GM13976 (cell line): ENCODE measurements at regions not wholly inside any gene's neighbourhood (a gene's known extent, or its start where the extent isn't known, plus 50 kb on each side); places are given as distances from the start of the nearest gene placed in this dataset.
A peak's percentile ranks its signal among the peaks of the same experiment; 100 is the strongest.

Experiments
- DNase-seq: peaks from one replicate; pipeline ENCODE4 v3.0.0; 2012; ENCODE audit warnings: low spot score
- CTCF ChIP-seq: IDR thresholded peaks from 2 replicates; pipeline ENCODE4 v1.5.1; 2012; ENCODE audit warnings: borderline replicate concordance, mild to moderate bottlenecking; ENCODE audit not compliant: insufficient read depth; ENCODE audit errors: extremely low read depth, missing control alignments, control extremely low read depth
- in situ Hi-C: fragments of 300-500 bp; cut with MboI; formaldehyde crosslinking; loops from one replicate; pipeline ENCODE4 v1.12.0; 2022; ENCODE audit warnings: low sequenced_read_pairs, mixed read lengths, inconsistent platforms; ENCODE audit not compliant: unreplicated experiment

GRCh38 chr6:134642279-134642678 is 307.6 kb downstream of the ALDH8A1 start:
- in situ Hi-C loops: loop anchor here (10.0 kb wide), 1 partner anchor 477 kb away; no protein-coding TSS in a partner anchor
- DNase-seq: no peak
- no peak for TF ChIP-seq CTCF

GRCh38 chr6:134640975-134641429 is 308.9 kb downstream of the ALDH8A1 start:
- peak; percentile 93 for TF ChIP-seq CTCF
- in situ Hi-C loops: loop anchor here (10.0 kb wide), 1 partner anchor 476 kb away; no protein-coding TSS in a partner anchor
- DNase-seq: peak; percentile 55

DNA sequence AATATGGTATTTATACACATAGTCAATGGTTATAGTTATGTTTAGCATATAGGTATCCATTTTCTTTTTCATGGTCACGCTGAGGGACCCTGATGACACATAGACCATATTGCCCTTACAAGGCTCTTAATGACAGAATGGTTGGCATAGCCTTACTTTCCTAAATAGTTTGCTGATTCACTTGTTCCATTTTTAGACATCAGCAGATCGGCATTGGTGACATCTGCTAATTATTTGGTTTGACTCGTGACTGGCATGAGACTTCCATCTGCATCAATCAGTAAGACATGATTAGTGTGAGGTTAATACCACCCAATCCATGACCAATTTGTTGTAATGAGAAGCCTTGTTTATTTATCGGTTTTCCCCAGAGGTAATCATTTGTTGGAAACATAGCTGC is 309.7 kb downstream of the ALDH8A1 start:
- in situ Hi-C loops: loop anchor here (10.0 kb wide), 1 partner anchor 475 kb away; no protein-coding TSS in a partner anchor
- DNase-seq: no peak
- TF ChIP-seq CTCF: no peak

- no peak for TF ChIP-seq CTCF
- DNase-seq: no peak
- in situ Hi-C loops: loop anchor here (10.0 kb wide), 1 partner anchor 247 kb away; no protein-coding TSS in a partner anchor
These were observed 312.0 kb downstream of the ALDH8A1 start for GRCh38 chr6:134637847-134638437.

DNA sequence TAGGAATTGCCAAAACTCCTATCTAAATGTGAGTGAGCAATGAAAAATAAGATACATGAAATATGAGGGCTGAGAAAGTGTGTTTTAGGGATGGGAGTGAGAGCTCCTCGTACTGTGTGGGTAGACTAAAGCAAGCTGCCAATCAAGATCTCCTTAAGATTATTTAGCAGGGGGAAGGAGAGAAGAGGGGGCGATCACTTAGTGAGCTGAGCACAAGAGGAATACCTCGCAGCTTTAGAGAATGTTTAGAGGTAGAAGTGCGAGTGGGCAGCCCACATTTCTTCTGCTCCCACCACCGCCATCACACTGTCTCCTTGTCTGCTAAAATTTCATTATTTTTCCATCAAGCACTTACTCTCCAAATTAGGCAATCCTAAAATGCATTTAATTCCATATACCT is 312.6 kb downstream of the ALDH8A1 start:
- no peak for TF ChIP-seq CTCF
- DNase-seq: no peak
- in situ Hi-C loops: loop anchor here (10.0 kb wide), 1 partner anchor 248 kb away; no protein-coding TSS in a partner anchor

DNA sequence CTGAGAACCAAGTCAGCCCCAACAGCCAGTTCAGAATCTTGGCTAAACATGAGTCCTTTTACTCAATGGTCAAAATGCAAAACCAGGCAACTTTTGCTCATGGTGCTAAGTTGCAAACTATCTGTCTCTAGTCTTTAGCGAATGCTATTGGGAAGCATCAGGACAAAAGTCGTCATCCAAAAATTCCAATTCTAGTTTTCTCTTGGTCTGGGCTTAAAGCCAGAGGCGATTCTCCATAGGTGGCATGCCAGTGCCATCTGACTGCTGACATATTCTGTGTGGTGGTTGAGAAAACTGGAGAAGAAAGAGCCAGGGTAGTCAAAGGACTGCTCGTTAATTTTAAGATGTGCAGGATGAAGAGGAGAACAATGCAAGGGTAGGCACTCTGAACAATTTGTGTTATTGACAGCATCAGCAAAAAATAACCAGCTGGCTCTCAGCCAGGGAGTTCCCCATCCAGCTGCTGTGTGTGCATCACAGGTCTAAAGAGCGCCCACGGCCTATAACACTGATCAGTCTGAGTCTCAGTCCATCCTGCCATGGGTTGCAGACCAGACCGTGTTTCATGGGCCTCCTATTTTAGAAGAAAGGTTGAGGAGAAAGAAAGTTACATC is 313.6 kb downstream of the ALDH8A1 start:
- TF ChIP-seq CTCF: no peak
- in situ Hi-C loops: loop anchor here (10.0 kb wide), 1 partner anchor 249 kb away; no protein-coding TSS in a partner anchor
- peak; percentile 34 for DNase-seq
